Suprapubic skin (tissue), 4 donors: ENCODE measurements at regions not wholly inside any gene's neighbourhood (a gene's known extent, or its start where the extent isn't known, plus 50 kb on each side); places are given as distances from the start of the nearest gene placed in this dataset.

Source experiments
- EP300 ChIP-seq: sonication (generic); formaldehyde crosslinking; IDR thresholded peaks from one replicate; pipeline ENCODE4 v1.6.1; 2017; ENCODE audit warnings: antibody characterized with exemption
- POLR2A ChIP-seq, 2 donors: fragments of 450-650 bp; IDR thresholded peaks; one replicate each; pipeline ENCODE4 v1.6.1; 2017; ENCODE audit warnings: antibody characterized with exemption in 2 of 2, mild to moderate bottlenecking in 2 of 2, moderate library complexity in 2 of 2
- POLR2AphosphoS5 ChIP-seq, 3 donors: sonication (generic); formaldehyde crosslinking; IDR thresholded peaks; one replicate each; pipeline ENCODE4 v1.6.1; 2017; ENCODE audit warnings: antibody characterized with exemption in 3 of 3
- TF ChIP-seq, protein P1 (sequence below), 2 donors: fragments of 200-600 bp in 1 of 2; fragments of 450-650 bp in 1 of 2; sonication (generic) in 1 of 2; IDR thresholded peaks; one replicate each; pipeline ENCODE4 v1.5.1; 2016 to 2019; ENCODE audit warnings: antibody characterized with exemption in 2 of 2, mild to moderate bottlenecking in 1 of 2, moderate library complexity in 1 of 2

DNA sequence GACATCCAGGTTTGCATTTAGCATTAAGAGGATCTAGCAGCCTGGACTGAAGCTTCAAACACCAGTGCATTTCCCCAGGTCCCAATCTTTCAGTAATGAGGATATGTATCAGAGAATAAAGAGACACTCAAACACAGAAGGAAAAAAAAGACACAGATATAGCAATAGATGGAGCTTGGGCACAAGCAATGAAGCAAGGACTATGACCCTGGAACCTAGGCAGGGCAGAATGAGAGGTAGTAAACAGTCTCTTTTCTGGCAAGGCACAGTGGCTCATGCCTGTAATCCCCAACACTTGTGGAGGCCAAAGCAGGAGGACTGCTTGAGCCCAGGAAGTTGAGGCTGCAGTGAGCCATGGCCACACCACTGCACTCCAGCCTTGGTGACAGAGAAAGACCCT, 80.7 kb upstream of the HNRNPA3 start:
- TF ChIP-seq, protein P1, sequence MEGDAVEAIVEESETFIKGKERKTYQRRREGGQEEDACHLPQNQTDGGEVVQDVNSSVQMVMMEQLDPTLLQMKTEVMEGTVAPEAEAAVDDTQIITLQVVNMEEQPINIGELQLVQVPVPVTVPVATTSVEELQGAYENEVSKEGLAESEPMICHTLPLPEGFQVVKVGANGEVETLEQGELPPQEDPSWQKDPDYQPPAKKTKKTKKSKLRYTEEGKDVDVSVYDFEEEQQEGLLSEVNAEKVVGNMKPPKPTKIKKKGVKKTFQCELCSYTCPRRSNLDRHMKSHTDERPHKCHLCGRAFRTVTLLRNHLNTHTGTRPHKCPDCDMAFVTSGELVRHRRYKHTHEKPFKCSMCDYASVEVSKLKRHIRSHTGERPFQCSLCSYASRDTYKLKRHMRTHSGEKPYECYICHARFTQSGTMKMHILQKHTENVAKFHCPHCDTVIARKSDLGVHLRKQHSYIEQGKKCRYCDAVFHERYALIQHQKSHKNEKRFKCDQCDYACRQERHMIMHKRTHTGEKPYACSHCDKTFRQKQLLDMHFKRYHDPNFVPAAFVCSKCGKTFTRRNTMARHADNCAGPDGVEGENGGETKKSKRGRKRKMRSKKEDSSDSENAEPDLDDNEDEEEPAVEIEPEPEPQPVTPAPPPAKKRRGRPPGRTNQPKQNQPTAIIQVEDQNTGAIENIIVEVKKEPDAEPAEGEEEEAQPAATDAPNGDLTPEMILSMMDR (IDR thresholded peaks at IDR 0.05) = no peak
- TF ChIP-seq POLR2A (IDR thresholded peaks at IDR 0.05) (no peak), EP300 (no peak), POLR2AphosphoS5 (IDR thresholded peaks at IDR 0.05) (no peak)
